Neuron (in vitro differentiated cells): ENCODE measurements at regions not wholly inside any gene's neighbourhood (a gene's known extent, or its start where the extent isn't known, plus 50 kb on each side); places are given as distances from the start of the nearest gene placed in this dataset.
A peak's percentile ranks its signal among the peaks of the same experiment; 100 is the strongest.
"Not testable (repeated sequence)": the region's sequence is repeated elsewhere in the genome, so short reads cannot be mapped to it uniquely, and the experiment has no call there.

Experiments used
- H2AFZ ChIP-seq: one replicate; pipeline ENCODE4 v1.6.1; 2013; ENCODE audit warnings: low read depth, mild to moderate bottlenecking, inconsistent platforms, low read length, moderate library complexity
- H3K27me3 ChIP-seq: one replicate; pipeline ENCODE4 v1.6.1; 2013; ENCODE audit warnings: low read length; ENCODE audit not compliant: insufficient read depth
- H3K36me3 ChIP-seq: one replicate; pipeline ENCODE4 v1.6.1; 2013; ENCODE audit warnings: low read length; ENCODE audit not compliant: insufficient read depth
- H3K4me1 ChIP-seq: one replicate; pipeline ENCODE4 v1.6.1; 2013; ENCODE audit warnings: low read length; ENCODE audit not compliant: insufficient read depth
- H3K4me3 ChIP-seq: 2 replicates; pipeline ENCODE4 v1.5.1; 2013; ENCODE audit warnings: mild to moderate bottlenecking, low read length, moderate library complexity
- H3K9me3 ChIP-seq: one replicate; pipeline ENCODE4 v1.6.1; 2013; ENCODE audit warnings: low read length

- Histone ChIP-seq H3K36me3 (no peaks in the 10 kb centered on the region), H3K9me3 (no peaks in the 10 kb centered on the region), H3K4me1 (peaks cover 10% of the 10 kb centered on the region), H3K27me3 (no peaks in the 10 kb centered on the region), H2AFZ (no peak overlapping the region), H3K4me3 (no peak overlapping the region)
These were observed 697.2 kb downstream of the USP25 start for GRCh38 chr21:16426936-16427335.

GRCh38 chr21:16427587-16428087 is 697.9 kb downstream of the USP25 start:
- H2AFZ ChIP-seq: no peak overlapping the region
- no peak overlapping the region for H3K4me3 ChIP-seq
- H3K9me3 ChIP-seq: no peaks in the 10 kb centered on the region
- peaks cover 10% of the 10 kb centered on the region for H3K4me1 ChIP-seq
- no peaks in the 10 kb centered on the region for H3K36me3 ChIP-seq
- H3K27me3 ChIP-seq: no peaks in the 10 kb centered on the region

- H3K36me3 ChIP-seq: peaks cover 2% of the 10 kb centered on the region
These were observed 707.8 kb downstream of the USP25 start for GRCh38 chr21:16437586-16437985.

DNA sequence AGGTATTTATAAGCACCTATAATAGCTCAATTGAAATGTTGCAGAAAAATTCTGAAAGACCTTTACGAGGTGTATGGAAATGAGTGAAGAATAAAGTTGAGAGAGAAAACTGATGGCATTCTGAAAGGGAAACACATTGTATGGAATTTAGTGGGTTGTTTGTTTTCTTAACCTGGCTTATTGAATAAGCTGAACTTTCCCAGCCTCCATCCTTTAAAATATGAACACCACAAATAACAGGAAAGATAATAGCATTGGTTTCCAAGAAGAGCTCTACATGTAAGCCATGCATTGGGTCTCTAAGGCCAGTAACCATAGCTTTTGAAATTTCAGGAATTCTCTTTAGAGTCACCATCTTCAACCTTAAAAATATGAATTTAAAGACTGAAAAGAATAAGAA is 709.0 kb downstream of the USP25 start:
- Histone ChIP-seq H3K4me1 (no peaks in the 10 kb centered on the region), H3K4me3 (no peak overlapping the region), H2AFZ (no peak overlapping the region), H3K27me3 (no peaks in the 10 kb centered on the region), H3K36me3 (peaks cover 2% of the 10 kb centered on the region), H3K9me3 (no peaks in the 10 kb centered on the region)

More at GRCh38 chr21:16437586-16437985, 707.8 kb downstream of the USP25 start:
- Histone ChIP-seq H3K4me3 (no peak overlapping the region), H3K9me3 (no peaks in the 10 kb centered on the region), H3K27me3 (no peaks in the 10 kb centered on the region), H3K4me1 (no peaks in the 10 kb centered on the region), H2AFZ (no peak overlapping the region)

- H3K4me3 ChIP-seq: no peak overlapping the region
- H3K9me3 ChIP-seq: no peaks in the 10 kb centered on the region
- no peaks in the 10 kb centered on the region for H3K36me3 ChIP-seq
- H3K27me3 ChIP-seq: no peaks in the 10 kb centered on the region
- no peaks in the 10 kb centered on the region for H3K4me1 ChIP-seq
- H2AFZ ChIP-seq: no peak overlapping the region
These were observed 712.0 kb downstream of the USP25 start for GRCh38 chr21:16441789-16442188.

DNA sequence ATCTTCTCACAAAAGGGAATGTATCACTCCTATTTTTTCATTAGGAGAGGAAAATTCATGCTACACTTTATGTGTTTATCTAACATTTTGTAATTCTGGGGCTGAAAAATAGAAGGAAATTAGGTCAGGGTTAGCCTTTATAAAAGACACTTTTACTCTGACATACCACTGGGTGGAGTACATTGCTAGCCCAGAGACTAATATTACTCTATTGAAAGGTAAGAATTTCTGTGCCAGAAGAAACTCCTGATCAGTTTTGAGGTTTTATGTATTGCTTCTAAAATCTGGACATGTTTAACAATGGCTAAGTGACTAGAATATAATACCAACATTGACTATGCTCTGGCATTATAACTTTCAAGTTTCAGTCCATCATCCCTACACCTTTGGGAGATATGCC is 724.6 kb downstream of the USP25 start:
- H2AFZ ChIP-seq: no peak overlapping the region
- no peaks in the 10 kb centered on the region for H3K36me3 ChIP-seq
- no peaks in the 10 kb centered on the region for H3K9me3 ChIP-seq
- no peak overlapping the region for H3K4me3 ChIP-seq
- H3K4me1 ChIP-seq: peaks cover 35% of the 10 kb centered on the region
- H3K27me3 ChIP-seq: no peaks in the 10 kb centered on the region

DNA sequence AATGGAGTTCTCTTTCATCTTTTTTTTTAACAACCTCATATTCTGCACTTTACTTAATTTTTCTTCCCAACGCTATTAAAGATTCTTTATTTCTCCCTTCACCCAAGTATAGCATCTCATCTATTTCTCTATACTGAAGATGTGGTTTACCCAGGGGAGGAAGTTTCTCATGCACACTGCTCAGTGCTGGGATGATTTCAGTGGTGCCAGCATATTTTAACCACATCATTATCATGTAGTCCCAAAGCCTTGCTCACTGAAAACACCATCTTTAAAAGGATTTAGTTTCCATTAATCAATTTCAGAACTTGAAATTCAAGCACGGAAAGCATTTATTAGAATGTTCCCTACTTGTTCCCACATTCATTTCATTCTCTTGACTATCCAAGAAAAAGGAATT is 725.7 kb downstream of the USP25 start:
- Histone ChIP-seq H3K4me3 (peak overlapping the region; percentile 41), H3K36me3 (no peaks in the 10 kb centered on the region), H3K27me3 (no peaks in the 10 kb centered on the region), H3K9me3 (no peaks in the 10 kb centered on the region), H2AFZ (peak overlapping the region; percentile 68), H3K4me1 (peaks cover 35% of the 10 kb centered on the region)

GRCh38 chr21:16455978-16456377 is 726.2 kb downstream of the USP25 start:
- H2AFZ ChIP-seq: peak overlapping the region; percentile 68
- H3K4me3 ChIP-seq: peak overlapping the region; percentile 41
- H3K36me3 ChIP-seq: no peaks in the 10 kb centered on the region
- H3K9me3 ChIP-seq: no peaks in the 10 kb centered on the region
- H3K27me3 ChIP-seq: no peaks in the 10 kb centered on the region
- peaks cover 35% of the 10 kb centered on the region for H3K4me1 ChIP-seq

DNA sequence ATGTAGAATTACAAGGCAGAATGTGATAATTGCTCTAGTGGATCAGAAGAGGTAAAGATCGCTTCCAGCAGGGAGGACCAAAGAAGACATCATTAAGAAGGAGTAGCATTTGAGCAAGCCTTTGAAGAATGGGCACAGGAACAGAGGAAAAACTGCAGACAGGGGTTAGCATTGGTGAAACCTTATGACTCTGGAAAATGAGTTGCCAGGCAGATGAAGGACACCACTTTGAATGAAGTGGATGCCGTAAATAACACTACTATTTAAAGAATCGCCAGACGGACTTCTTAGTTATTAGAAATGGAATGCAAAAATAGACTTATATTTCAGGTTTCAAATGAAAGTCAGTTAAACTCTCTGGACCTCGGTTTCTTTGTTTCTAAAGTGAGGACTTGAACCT is 727.7 kb downstream of the USP25 start:
- peaks cover 35% of the 10 kb centered on the region for H3K4me1 ChIP-seq
- H2AFZ ChIP-seq: no peak overlapping the region
- no peak overlapping the region for H3K4me3 ChIP-seq
- no peaks in the 10 kb centered on the region for H3K27me3 ChIP-seq
- no peaks in the 10 kb centered on the region for H3K36me3 ChIP-seq
- H3K9me3 ChIP-seq: no peaks in the 10 kb centered on the region

DNA sequence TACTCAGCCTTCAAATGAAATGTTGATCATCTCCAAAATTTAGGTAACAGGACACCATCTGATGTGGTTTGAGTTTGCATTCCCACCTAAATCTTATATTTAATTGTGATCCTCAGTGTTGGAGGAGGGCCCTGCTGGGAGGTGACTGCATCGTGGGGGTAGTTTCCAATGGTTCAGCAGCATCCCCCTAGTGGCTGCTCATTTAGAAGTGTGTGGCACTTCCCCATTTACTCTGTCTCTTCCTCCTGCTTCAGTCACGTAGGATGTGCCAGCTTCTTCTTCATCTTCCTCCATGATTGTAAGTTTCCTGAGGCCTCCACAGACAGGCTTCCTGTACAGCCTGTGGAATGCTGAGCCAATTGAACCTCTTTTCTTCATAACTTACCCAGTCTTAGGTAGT is 731.2 kb downstream of the USP25 start:
- peaks cover 9% of the 10 kb centered on the region for H3K9me3 ChIP-seq

GRCh38 chr21:16464211-16464889 is 734.6 kb downstream of the USP25 start:
- not testable (repeated sequence) for H3K9me3 ChIP-seq, H3K4me3 ChIP-seq, H2AFZ ChIP-seq, H3K36me3 ChIP-seq, H3K4me1 ChIP-seq, H3K27me3 ChIP-seq

More for the DNA sequence above, 731.2 kb downstream of the USP25 start:
- Histone ChIP-seq H3K27me3 (no peaks in the 10 kb centered on the region), H3K4me3 (no peak overlapping the region), H3K4me1 (peaks cover 16% of the 10 kb centered on the region), H3K36me3 (no peaks in the 10 kb centered on the region), H2AFZ (no peak overlapping the region)

DNA sequence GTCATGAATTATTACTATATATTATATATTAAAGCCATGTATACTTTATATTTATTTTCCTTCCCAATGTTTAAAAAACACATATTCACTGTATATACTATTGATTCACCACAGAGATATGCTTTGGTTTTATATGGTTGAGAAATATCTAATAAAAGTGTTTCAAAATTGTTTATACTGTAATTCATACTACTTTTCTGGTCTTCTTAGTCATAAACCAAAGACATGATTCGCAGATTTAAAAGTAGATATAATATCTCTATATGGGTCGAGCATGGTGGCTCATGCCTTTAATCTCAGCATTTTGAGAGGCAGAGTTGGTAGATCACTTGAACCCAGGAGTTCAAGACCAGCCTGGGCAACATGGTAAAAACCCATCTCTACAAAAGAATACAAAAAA is 738.4 kb downstream of the USP25 start:
- no peak overlapping the region for H2AFZ ChIP-seq
- H3K36me3 ChIP-seq: no peaks in the 10 kb centered on the region
- no peak overlapping the region for H3K4me3 ChIP-seq
- H3K9me3 ChIP-seq: peaks cover 4% of the 10 kb centered on the region
- no peaks in the 10 kb centered on the region for H3K27me3 ChIP-seq
- H3K4me1 ChIP-seq: no peaks in the 10 kb centered on the region

DNA sequence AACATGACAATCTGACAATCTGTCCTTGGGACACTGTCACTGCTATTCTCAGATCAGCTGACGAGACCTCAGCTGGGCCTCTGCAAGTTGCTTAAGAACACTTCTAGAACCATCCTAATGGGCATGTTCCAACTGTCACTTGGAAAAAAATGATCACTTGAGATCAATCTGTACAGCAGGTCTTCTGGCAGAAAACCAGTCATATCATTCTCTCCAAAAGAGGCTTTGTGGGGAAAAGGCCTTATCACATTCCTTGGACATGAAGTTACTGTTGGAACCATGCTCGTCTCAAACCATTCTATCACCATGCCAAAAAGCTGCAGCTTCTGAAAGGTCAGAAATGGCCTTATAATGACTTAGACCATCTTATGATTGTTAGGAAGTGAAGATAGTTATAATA is 744.2 kb downstream of the USP25 start:
- H3K27me3 ChIP-seq: no peaks in the 10 kb centered on the region
- H3K4me3 ChIP-seq: no peak overlapping the region

More for the DNA sequence above, 744.2 kb downstream of the USP25 start:
- Histone ChIP-seq H3K9me3 (peaks cover 4% of the 10 kb centered on the region), H3K4me1 (no peaks in the 10 kb centered on the region), H3K36me3 (peaks cover 4% of the 10 kb centered on the region), H2AFZ (no peak overlapping the region)
